ENCODE measurements at regions not wholly inside any gene's neighbourhood (a gene's known extent, or its start where the extent isn't known, plus 50 kb on each side); places are given as distances from the start of the nearest gene placed in this dataset.
"Not testable (repeated sequence)": the region's sequence is repeated elsewhere in the genome, so short reads cannot be mapped to it uniquely, and the experiment has no call there.

GRCh38 chr2:22950431-22950830, 434.5 kb upstream of the KLHL29 start:
- no peak for DNase-seq

GRCh38 chr2:22952656-22953225, 432.2 kb upstream of the KLHL29 start:
- DNase-seq = no peak

- DNase-seq = no peak
Observed at GRCh38 chr2:22957446-22957845, 427.5 kb upstream of the KLHL29 start.

- no peak for DNase-seq
Observed at GRCh38 chr2:22958308-22958707, 426.7 kb upstream of the KLHL29 start.

GRCh38 chr2:22967756-22968155, 417.2 kb upstream of the KLHL29 start:
- no peak for DNase-seq

GRCh38 chr2:22970284-22970975, 414.5 kb upstream of the KLHL29 start:
- no peak for DNase-seq

- no peak for DNase-seq
Observed at GRCh38 chr2:22970991-22971390, 414.0 kb upstream of the KLHL29 start.

GRCh38 chr2:22981785-22982184, 403.2 kb upstream of the KLHL29 start:
- no peak for DNase-seq

GRCh38 chr2:22984152-22984551, 400.8 kb upstream of the KLHL29 start:
- not testable (repeated sequence) for DNase-seq

GRCh38 chr2:22990246-22990645, 394.7 kb upstream of the KLHL29 start:
- no peak for DNase-seq

- no peak for DNase-seq
Observed at GRCh38 chr2:22991844-22992243, 393.1 kb upstream of the KLHL29 start.

- DNase-seq = no peak
Observed at GRCh38 chr2:22992441-22992840, 392.5 kb upstream of the KLHL29 start.

GRCh38 chr2:22993250-22993649, 391.7 kb upstream of the KLHL29 start:
- DNase-seq = no peak

- no peak for DNase-seq
Observed at GRCh38 chr2:22995576-22995975, 389.4 kb upstream of the KLHL29 start.

- no peak for DNase-seq
Observed at GRCh38 chr2:22996911-22997310, 388.1 kb upstream of the KLHL29 start.

- no peak for DNase-seq
Observed at GRCh38 chr2:22998359-22998758, 386.6 kb upstream of the KLHL29 start.

- DNase-seq = no peak
Observed at GRCh38 chr2:22999951-23000350, 385.0 kb upstream of the KLHL29 start.

GRCh38 chr2:23002234-23002633, 382.7 kb upstream of the KLHL29 start:
- no peak for DNase-seq

GRCh38 chr2:23005469-23005868, 379.5 kb upstream of the KLHL29 start:
- DNase-seq = no peak

GRCh38 chr2:23007631-23008235, 377.2 kb upstream of the KLHL29 start:
- no peak for DNase-seq

- DNase-seq = no peak
Observed at GRCh38 chr2:23008440-23008839, 376.5 kb upstream of the KLHL29 start.

- DNase-seq = no peak
Observed at GRCh38 chr2:23008951-23009350, 376.0 kb upstream of the KLHL29 start.

GRCh38 chr2:23009545-23010149, 375.3 kb upstream of the KLHL29 start:
- DNase-seq = no peak

- no peak for DNase-seq
Observed at GRCh38 chr2:23012499-23012898, 372.5 kb upstream of the KLHL29 start.
